OCI-LY1 (cell line): ENCODE measurements at regions not wholly inside any gene's neighbourhood (a gene's known extent, or its start where the extent isn't known, plus 50 kb on each side); places are given as distances from the start of the nearest gene placed in this dataset.
"Not testable (repeated sequence)": the region's sequence is repeated elsewhere in the genome, so short reads cannot be mapped to it uniquely, and the experiment has no call there.

Experiments
- EZH2 ChIP-seq: fragments of 200-600 bp; sonication (generic), shearing (Covaris generic); IDR thresholded peaks from 2 replicates; pipeline ENCODE4 v1.8.0; 2017; ENCODE audit warnings: borderline replicate concordance, mixed run types, mild to moderate bottlenecking, antibody characterized with exemption, low read length, moderate library complexity, mixed read lengths
- TF ChIP-seq, protein P1 (sequence below): fragments of 200-600 bp; sonication (generic), shearing (Covaris generic); IDR thresholded peaks from 2 replicates; pipeline ENCODE4 v1.5.1; 2017; ENCODE audit warnings: mild to moderate bottlenecking, antibody characterized with exemption, low read length, moderate library complexity, mixed read lengths

DNA sequence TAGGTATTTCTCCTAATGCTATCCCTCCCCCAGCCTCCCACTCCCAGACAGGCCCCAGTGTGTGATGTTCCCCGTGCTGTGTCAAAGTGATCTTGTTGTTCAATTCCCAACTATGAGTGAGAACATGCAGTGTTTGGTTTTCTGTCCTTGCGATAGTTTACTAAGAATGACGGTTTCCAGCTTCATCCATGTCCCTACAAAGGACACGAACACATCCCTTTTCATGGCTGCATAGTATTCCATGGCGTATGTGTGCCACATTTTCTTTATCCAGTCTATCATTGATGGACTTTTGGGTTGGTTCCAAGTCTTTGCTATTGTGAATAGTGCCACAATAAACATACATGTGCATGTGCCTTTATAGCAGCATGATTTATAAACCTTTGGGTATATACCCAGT is 999.3 kb upstream of the ZEB2 start:
- TF ChIP-seq, protein P1, sequence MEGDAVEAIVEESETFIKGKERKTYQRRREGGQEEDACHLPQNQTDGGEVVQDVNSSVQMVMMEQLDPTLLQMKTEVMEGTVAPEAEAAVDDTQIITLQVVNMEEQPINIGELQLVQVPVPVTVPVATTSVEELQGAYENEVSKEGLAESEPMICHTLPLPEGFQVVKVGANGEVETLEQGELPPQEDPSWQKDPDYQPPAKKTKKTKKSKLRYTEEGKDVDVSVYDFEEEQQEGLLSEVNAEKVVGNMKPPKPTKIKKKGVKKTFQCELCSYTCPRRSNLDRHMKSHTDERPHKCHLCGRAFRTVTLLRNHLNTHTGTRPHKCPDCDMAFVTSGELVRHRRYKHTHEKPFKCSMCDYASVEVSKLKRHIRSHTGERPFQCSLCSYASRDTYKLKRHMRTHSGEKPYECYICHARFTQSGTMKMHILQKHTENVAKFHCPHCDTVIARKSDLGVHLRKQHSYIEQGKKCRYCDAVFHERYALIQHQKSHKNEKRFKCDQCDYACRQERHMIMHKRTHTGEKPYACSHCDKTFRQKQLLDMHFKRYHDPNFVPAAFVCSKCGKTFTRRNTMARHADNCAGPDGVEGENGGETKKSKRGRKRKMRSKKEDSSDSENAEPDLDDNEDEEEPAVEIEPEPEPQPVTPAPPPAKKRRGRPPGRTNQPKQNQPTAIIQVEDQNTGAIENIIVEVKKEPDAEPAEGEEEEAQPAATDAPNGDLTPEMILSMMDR: not testable (repeated sequence)
- TF ChIP-seq EZH2: not testable (repeated sequence)
